Upper lobe of left lung (tissue), 6 donors: ENCODE measurements at regions not wholly inside any gene's neighbourhood (a gene's known extent, or its start where the extent isn't known, plus 50 kb on each side); places are given as distances from the start of the nearest gene placed in this dataset.
A peak's percentile ranks its signal among the peaks of the same experiment; 100 is the strongest.

ENCODE experiments used
- ATAC-seq, 2 donors: fragments of 200-7000 bp; cut with Tn5 transposase; one replicate each; pipeline ENCODE4 v1.9.1; 2022; ENCODE audit warnings: mild to moderate bottlenecking in 2 of 2, moderate library complexity in 2 of 2; ENCODE audit not compliant: low FRiP score in 2 of 2
- DNase-seq, 2 donors: peaks; one replicate each; pipeline ENCODE4 v3.0.0-alpha.2; 2019 to 2020
- H3K27ac ChIP-seq, 4 donors: fragments of 200-600 bp; sonication (generic); one replicate each; pipeline ENCODE4 v1.5.1; 2016 to 2019
- H3K27me3 ChIP-seq, 4 donors: fragments of 200-600 bp; sonication (generic); one replicate each; pipeline ENCODE4 v1.5.1; 2017 to 2019
- H3K36me3 ChIP-seq, 4 donors: fragments of 200-600 bp; sonication (generic); one replicate each; pipeline ENCODE4 v1.5.1; 2016 to 2019
- H3K4me1 ChIP-seq, 4 donors: fragments of 200-600 bp; sonication (generic); one replicate each; pipeline ENCODE4 v1.5.1; 2018 to 2019
- H3K4me3 ChIP-seq, 4 donors: fragments of 200-600 bp; sonication (generic); one replicate each; pipeline ENCODE4 v1.5.1; 2017 to 2019; ENCODE audit warnings: mild to moderate bottlenecking in 2 of 4, moderate library complexity in 1 of 4
- H3K9me3 ChIP-seq, 4 donors: fragments of 200-600 bp; sonication (generic); one replicate each; pipeline ENCODE4 v1.5.1; 2018 to 2019
- CTCF ChIP-seq, 6 experiments: fragments of 450-650 bp in 4 of 6; fragments of 200-600 bp in 2 of 6; sonication (generic) in 2 of 6; IDR thresholded peaks; one replicate each; pipeline ENCODE4 v1.5.1; 2016 to 2019; ENCODE audit warnings: antibody characterized with exemption in 6 of 6
- EP300 ChIP-seq, 4 donors: sonication (generic); formaldehyde crosslinking; IDR thresholded peaks; one replicate each; pipeline ENCODE4 v1.5.1; 2017; ENCODE audit warnings: antibody characterized with exemption in 4 of 4, control low read depth in 2 of 4
- POLR2A ChIP-seq, 4 donors: fragments of 450-650 bp; IDR thresholded peaks; one replicate each; pipeline ENCODE4 v1.5.1; 2016 to 2017; ENCODE audit warnings: antibody characterized with exemption in 4 of 4, mild to moderate bottlenecking in 2 of 4
- POLR2AphosphoS5 ChIP-seq, 2 donors: sonication (generic); formaldehyde crosslinking; IDR thresholded peaks; one replicate each; pipeline ENCODE4 v1.5.1; 2017; ENCODE audit warnings: antibody characterized with exemption in 2 of 2
- WGBS, 2 donors: methylation state at CpG; one replicate each; pipeline ENCODE4 v1.1.5; 2017 to 2018; 5-methylcytosine and 5-hydroxymethylcytosine counted together
- donor health status: DM: no; HTN: no; CAD: no; lungs with moderate emphysema.
- donor health status: DM: no; HTN: yes; CAD: no; lungs with severe emphysema.

GRCh38 chr14:101369194-101369915, 191.9 kb upstream of the DIO3 start:
- Histone ChIP-seq H3K4me3 (no peak overlapping the region), H3K27ac (peak overlapping the region in 3 of 4 donors; percentile 12 to 77 (median 64)), H3K9me3 (no peaks in the 10 kb centered on the region), H3K4me1 (peaks cover 0 to 9% (median 2%) of the 10 kb centered on the region in 4 donors), H3K27me3 (no peaks in the 10 kb centered on the region), H3K36me3 (no peaks in the 10 kb centered on the region)
- WGBS, 2 donors, result 79 to 85% methylated on average over 17 of the region's 17 CpGs
- peak in 1 of 2 donors; percentile 82 for DNase-seq
- TF ChIP-seq POLR2A (IDR thresholded peaks at IDR 0.05), result no peak
- TF ChIP-seq EP300 (IDR thresholded peaks at IDR 0.05), result no peak
- no peak for TF ChIP-seq POLR2AphosphoS5 (IDR thresholded peaks at IDR 0.05)
- no peak for TF ChIP-seq CTCF (IDR thresholded peaks at IDR 0.05)
- ATAC-seq, result no peak

- WGBS, 2 donors, result 88 to 94% methylated on average over 15 to 19 of the region's 19 CpGs
- no peaks in the 10 kb centered on the region for H3K27me3 ChIP-seq
- no peaks in the 10 kb centered on the region for H3K36me3 ChIP-seq
- H3K27ac ChIP-seq, result peak overlapping the region in 2 of 4 donors; percentile 54 to 77
- ATAC-seq, result no peak
- no peak for TF ChIP-seq POLR2AphosphoS5 (IDR thresholded peaks at IDR 0.05)
- no peak for TF ChIP-seq EP300 (IDR thresholded peaks at IDR 0.05)
- no peak for TF ChIP-seq CTCF (IDR thresholded peaks at IDR 0.05)
- no peak for TF ChIP-seq POLR2A (IDR thresholded peaks at IDR 0.05)
- no peak overlapping the region for H3K4me3 ChIP-seq
- peaks cover 0 to 3% (median 1%) of the 10 kb centered on the region in 4 donors for H3K4me1 ChIP-seq
- no peaks in the 10 kb centered on the region for H3K9me3 ChIP-seq
- peak in 1 of 2 donors; percentile 29 for DNase-seq
Observed at GRCh38 chr14:101369916-101370592, 191.2 kb upstream of the DIO3 start.

DNA sequence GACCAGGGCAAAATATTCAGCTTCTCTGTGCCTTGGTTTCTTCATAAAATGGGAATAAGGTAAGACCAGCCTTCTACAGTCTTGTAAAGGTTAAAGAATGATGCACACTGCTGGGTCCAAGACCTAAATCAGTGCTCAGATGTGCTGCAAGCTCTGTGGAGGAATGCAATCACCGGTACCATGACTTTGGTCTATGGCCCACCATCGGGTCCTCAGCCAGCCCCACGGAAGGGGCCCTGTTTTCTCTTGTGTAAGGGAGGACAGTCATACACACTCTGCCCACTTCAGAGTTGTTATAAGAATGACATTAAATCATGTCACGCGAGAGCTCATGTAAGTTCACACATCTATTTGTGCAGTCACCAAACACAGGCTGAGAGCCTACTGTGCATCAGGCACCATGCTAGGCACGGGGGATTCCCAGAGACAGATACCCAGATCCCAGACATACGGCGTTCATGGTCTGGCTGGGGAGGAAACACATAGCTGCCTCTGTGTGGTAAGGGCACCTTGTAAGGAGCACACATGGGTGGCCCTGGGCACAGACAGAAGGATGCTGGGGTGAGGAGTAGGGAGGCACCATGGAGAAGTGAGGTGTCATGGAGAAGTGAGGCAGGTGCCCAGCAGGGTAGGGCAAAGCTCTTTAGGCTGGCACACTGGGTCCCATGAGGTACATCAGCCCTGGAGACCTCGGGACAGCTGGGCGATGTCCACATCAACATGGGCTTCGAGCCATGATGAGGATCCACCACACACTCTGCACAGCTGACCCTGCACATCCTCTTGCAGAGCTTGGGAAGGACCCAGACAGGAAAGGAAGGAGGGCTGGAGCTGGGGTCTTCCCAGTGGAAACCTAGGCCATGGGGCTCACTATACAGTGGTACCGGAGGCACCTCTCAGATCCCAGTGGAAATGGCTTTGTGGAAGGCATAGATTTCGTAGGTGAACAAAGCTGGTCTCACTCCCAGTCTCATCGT, 190.4 kb upstream of the DIO3 start:
- TF ChIP-seq POLR2AphosphoS5 (IDR thresholded peaks at IDR 0.05) (no peak), POLR2A (IDR thresholded peaks at IDR 0.05) (no peak), CTCF (IDR thresholded peaks at IDR 0.05) (no peak), EP300 (IDR thresholded peaks at IDR 0.05) (no peak)
- H3K27ac ChIP-seq, result peak overlapping the region in 2 of 4 donors; percentile 54 to 77

DNA sequence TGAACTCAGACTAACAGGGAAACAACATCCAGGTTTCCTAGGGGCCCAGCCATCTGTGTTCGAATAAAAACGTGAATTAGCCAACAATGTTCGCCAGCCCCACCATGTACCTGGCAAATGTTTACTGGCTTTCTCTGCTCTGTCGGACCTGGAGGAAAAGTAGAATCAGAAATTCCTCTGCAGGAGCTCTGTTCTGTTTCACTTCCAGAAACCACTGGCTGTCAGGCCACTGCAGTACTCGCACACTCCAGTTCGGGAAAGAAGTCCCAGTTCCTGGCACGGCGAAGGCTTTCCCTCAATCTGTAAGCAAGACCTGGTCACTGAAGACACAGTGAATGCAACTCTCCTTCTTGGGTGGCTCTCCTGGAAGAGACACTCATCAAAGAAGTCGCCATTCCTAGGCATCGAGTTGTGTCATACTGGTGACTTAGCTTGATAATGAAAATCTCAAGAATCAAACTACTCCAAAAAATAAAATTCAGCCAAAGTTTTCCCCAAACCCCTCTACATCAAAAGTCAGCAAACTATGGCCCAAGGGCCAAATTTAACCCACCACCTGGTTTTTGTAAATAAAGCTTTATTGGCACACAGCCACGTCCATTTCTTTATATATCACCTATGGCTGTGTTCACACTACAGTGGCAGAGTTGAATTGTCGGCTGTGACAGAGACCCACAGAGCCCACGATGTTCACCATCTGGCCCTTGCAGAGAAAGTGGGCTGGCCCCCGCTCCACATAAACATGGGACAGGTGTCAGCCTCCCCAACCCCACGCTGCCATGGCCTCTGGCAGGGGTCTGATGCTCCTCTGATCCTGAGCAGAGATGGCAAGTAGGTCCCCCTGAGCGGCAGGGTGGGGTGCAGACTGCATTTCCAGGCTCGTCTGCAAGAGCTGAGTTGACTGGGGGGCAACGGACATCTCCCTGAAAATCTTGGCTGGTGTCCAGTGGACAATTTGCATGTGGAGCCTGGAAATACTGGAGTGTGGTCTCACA, 189.2 kb upstream of the DIO3 start:
- no peak overlapping the region for H3K27ac ChIP-seq
- TF ChIP-seq POLR2AphosphoS5 (IDR thresholded peaks at IDR 0.05) (no peak), POLR2A (IDR thresholded peaks at IDR 0.05) (no peak), CTCF (IDR thresholded peaks at IDR 0.05) (no peak), EP300 (IDR thresholded peaks at IDR 0.05) (no peak)
- DNase-seq (no peak), ATAC-seq (no peak)
- H3K9me3 ChIP-seq, result no peaks in the 10 kb centered on the region
- no peaks in the 10 kb centered on the region for H3K4me1 ChIP-seq
- no peaks in the 10 kb centered on the region for H3K27me3 ChIP-seq
- H3K4me3 ChIP-seq, result no peak overlapping the region
- WGBS, 2 donors, result 84 to 87% methylated on average over 17 to 18 of the region's 18 CpGs
- H3K36me3 ChIP-seq, result no peaks in the 10 kb centered on the region

More for the DNA sequence above, 190.4 kb upstream of the DIO3 start:
- Histone ChIP-seq H3K27me3 (no peaks in the 10 kb centered on the region), H3K9me3 (no peaks in the 10 kb centered on the region), H3K4me1 (no peaks in the 10 kb centered on the region), H3K4me3 (no peak overlapping the region), H3K36me3 (no peaks in the 10 kb centered on the region)
- WGBS, 2 donors, result 86 to 88% methylated on average over 8 to 14 of the region's 14 CpGs
- DNase-seq, result no peak
- no peak for ATAC-seq
